ENCODE measurements at regions not wholly inside any gene's neighbourhood (a gene's known extent, or its start where the extent isn't known, plus 50 kb on each side); places are given as distances from the start of the nearest gene placed in this dataset.

DNA sequence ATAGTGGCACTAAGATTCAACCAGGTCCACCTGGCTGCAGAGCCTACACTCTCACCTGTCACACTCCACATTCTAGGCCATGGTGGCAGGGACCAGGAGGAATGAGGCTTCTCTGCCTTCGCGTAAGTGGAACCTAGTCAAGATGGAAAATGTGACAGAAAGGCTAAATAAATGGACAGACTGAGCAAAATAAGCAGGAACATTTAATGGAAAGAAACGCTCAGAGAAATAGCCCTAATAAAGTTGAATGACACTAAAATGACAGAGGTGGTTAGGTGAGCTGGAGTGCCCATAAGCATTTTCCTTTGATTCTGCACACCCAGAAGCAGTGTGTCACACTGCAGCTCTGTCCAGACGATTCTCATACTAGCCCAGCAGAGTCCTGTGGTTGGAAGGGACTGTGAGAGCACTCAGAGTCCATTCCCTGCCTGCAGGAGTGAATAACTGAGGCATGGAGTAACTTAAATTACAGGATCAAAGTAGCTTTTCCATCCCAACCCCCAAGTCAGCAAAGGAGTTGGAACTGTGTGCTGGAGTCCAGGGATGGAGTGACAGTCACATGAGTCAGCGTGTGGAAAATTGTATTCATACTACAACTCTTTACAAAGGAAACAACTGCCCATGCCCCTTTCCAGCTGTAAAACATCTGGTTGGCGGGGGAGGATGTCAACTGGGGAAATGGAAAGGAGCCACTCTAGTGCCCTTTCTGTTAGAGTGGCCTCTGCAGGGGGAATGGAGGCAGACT, 105.4 kb upstream of the LGALSL start:
- TF ChIP-seq, protein P1, sequence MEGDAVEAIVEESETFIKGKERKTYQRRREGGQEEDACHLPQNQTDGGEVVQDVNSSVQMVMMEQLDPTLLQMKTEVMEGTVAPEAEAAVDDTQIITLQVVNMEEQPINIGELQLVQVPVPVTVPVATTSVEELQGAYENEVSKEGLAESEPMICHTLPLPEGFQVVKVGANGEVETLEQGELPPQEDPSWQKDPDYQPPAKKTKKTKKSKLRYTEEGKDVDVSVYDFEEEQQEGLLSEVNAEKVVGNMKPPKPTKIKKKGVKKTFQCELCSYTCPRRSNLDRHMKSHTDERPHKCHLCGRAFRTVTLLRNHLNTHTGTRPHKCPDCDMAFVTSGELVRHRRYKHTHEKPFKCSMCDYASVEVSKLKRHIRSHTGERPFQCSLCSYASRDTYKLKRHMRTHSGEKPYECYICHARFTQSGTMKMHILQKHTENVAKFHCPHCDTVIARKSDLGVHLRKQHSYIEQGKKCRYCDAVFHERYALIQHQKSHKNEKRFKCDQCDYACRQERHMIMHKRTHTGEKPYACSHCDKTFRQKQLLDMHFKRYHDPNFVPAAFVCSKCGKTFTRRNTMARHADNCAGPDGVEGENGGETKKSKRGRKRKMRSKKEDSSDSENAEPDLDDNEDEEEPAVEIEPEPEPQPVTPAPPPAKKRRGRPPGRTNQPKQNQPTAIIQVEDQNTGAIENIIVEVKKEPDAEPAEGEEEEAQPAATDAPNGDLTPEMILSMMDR (IDR thresholded peaks at IDR 0.05; ENCODE audit: unreplicated experiment) = no peak
- no peak for DNase-seq (ENCODE audit: low spot score)
- no peak overlapping the region for H3K4me3 Mint-ChIP-seq (ENCODE audit: unreplicated experiment)
- H3K4me1 Mint-ChIP-seq (ENCODE audit: unreplicated experiment) = peaks cover 7% of the 10 kb centered on the region
- H3K9me3 Mint-ChIP-seq (ENCODE audit: unreplicated experiment) = no peaks in the 10 kb centered on the region
- no peaks in the 10 kb centered on the region for H3K36me3 Mint-ChIP-seq (ENCODE audit: low read depth, unreplicated experiment)
- no peak overlapping the region for H3K27ac Mint-ChIP-seq (ENCODE audit: unreplicated experiment)
- H3K27me3 Mint-ChIP-seq (ENCODE audit: unreplicated experiment) = no peaks in the 10 kb centered on the region

DNA sequence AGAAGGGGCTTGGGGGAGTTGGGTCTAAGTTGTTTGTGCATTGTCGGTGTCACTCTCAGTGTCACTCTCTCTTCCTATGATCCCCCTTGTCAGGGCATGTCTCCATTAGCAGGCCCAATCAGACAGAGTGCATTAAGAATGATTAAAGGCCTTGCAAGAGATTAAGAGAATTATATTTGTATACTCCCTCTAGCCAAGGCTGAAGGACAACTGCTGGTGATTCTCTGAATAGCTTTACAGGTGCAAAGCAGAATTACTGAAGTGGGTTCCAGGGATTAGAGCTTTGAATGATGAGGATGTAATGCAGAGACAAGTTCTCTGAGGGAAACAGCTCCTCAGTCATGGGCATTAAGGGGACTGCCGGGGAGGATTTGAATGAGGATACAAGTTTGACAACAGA, 104.8 kb upstream of the LGALSL start:
- Mint-ChIP-seq H3K27ac (ENCODE audit: unreplicated experiment) (no peak overlapping the region), H3K4me3 (ENCODE audit: unreplicated experiment) (no peak overlapping the region), H3K27me3 (ENCODE audit: unreplicated experiment) (no peaks in the 10 kb centered on the region), H3K4me1 (ENCODE audit: unreplicated experiment) (peaks cover 7% of the 10 kb centered on the region), H3K9me3 (ENCODE audit: unreplicated experiment) (no peaks in the 10 kb centered on the region), H3K36me3 (ENCODE audit: low read depth, unreplicated experiment) (no peaks in the 10 kb centered on the region)
- DNase-seq (ENCODE audit: low spot score) = no peak
- TF ChIP-seq, protein P1 (IDR thresholded peaks at IDR 0.05; ENCODE audit: unreplicated experiment) = no peak

DNA sequence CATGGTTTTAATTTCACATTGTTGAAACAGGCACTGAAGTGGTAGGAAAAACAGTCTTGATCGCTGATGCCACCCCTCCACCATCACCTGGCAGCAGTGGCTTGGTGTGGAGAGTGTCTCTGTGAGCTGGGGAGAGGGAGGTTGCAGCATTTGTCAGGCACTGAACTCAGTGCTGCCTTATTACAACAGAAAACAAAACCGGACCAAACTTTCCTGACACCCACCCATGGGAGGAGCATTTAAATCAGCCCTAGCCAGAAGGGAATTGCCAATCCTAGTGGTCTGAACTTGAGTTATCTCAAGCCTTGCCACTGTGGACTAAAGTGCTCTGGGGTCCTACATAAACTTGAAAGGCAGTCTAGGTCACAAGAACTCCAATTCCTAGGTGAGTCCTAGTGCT, 103.0 kb upstream of the LGALSL start:
- no peaks in the 10 kb centered on the region for H3K27me3 Mint-ChIP-seq (ENCODE audit: unreplicated experiment)
- DNase-seq (ENCODE audit: low spot score) = no peak

DNA sequence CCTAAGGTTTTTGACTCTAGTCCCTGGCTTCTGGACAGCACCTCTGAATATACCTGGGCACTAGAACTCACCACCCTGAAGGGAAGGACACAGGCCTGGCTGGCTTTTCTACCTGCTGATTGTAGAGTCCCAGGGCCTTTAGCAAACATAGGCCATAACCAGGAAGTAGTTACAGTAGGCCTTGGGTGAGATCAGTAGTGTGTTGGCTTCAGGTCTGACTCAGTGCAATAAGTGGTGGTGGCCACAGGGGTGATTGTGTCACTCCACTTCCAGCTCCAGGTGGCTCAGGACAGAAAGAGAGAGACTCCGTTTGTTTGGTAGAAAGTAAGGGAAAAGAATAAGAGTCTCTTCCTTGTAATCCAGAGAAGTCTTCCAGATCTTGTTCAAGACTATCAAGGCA, 101.7 kb upstream of the LGALSL start:
- Mint-ChIP-seq H3K27ac (ENCODE audit: unreplicated experiment) (no peak overlapping the region), H3K4me1 (ENCODE audit: unreplicated experiment) (peaks cover 3% of the 10 kb centered on the region), H3K27me3 (ENCODE audit: unreplicated experiment) (peaks cover 1% of the 10 kb centered on the region), H3K9me3 (ENCODE audit: unreplicated experiment) (no peaks in the 10 kb centered on the region), H3K4me3 (ENCODE audit: unreplicated experiment) (no peak overlapping the region), H3K36me3 (ENCODE audit: low read depth, unreplicated experiment) (no peaks in the 10 kb centered on the region)
- TF ChIP-seq, protein P1 (IDR thresholded peaks at IDR 0.05; ENCODE audit: unreplicated experiment) = no peak
- DNase-seq (ENCODE audit: low spot score) = no peak

More for the DNA sequence above, 103.0 kb upstream of the LGALSL start:
- H3K4me1 Mint-ChIP-seq (ENCODE audit: unreplicated experiment) = peaks cover 3% of the 10 kb centered on the region
- no peaks in the 10 kb centered on the region for H3K36me3 Mint-ChIP-seq (ENCODE audit: low read depth, unreplicated experiment)
- no peak overlapping the region for H3K27ac Mint-ChIP-seq (ENCODE audit: unreplicated experiment)
- TF ChIP-seq, protein P1 (IDR thresholded peaks at IDR 0.05; ENCODE audit: unreplicated experiment) = no peak
- H3K4me3 Mint-ChIP-seq (ENCODE audit: unreplicated experiment) = no peak overlapping the region
- H3K9me3 Mint-ChIP-seq (ENCODE audit: unreplicated experiment) = no peaks in the 10 kb centered on the region

DNA sequence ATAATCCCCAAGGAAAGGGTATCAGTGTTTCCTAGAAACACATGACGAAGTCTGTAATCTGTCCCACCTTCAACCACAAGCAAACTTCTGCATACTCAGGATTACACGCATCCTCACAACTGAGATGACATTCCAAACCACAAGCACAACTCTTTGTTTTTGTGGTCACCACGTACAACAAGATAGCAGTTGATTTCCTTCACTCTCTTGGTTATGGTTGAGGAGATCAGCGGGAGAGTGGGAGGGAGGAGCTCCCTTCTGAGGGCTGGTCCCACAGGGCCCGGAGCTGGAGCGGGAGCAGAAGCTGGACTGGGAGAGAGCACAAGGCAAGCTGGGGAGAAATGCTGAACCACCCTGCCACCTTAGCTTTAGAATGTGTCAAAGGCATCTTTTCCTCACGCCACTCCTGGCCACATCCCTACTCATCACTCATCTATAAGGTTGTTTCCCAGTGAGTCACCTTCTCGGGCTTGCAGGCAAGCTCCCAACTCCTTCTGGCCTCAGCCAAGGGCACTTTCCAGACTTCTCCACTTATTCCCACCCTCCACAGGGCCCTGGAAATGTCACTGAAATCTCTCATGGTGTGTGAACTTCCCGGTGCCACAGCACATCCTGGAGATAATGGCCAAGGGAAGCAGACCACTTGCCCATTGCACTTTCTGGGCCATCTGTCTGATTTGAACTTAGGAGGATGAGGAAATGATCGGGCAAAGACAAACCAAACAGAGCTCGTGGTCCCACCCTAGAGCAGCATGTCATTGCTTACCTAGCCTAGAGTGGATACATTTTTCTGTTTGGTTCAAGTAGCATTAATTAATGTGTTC, 98.9 kb upstream of the LGALSL start:
- Mint-ChIP-seq H3K27me3 (ENCODE audit: unreplicated experiment) (peaks cover 7% of the 10 kb centered on the region), H3K27ac (ENCODE audit: unreplicated experiment) (no peak overlapping the region), H3K4me3 (ENCODE audit: unreplicated experiment) (no peak overlapping the region), H3K4me1 (ENCODE audit: unreplicated experiment) (peaks cover 8% of the 10 kb centered on the region), H3K36me3 (ENCODE audit: low read depth, unreplicated experiment) (no peaks in the 10 kb centered on the region), H3K9me3 (ENCODE audit: unreplicated experiment) (no peaks in the 10 kb centered on the region)
- DNase-seq (ENCODE audit: low spot score) = no peak
- TF ChIP-seq, protein P1 (IDR thresholded peaks at IDR 0.05; ENCODE audit: unreplicated experiment) = no peak

Measured in endothelial cell (in vitro differentiated cells).